ENCODE measurements at regions not wholly inside any gene's neighbourhood (a gene's known extent, or its start where the extent isn't known, plus 50 kb on each side); places are given as distances from the start of the nearest gene placed in this dataset.

- H3K79me2 ChIP-seq (ENCODE audit: insufficient read depth, low read depth, low read length) = no peaks in the 10 kb centered on the region
- no peak overlapping the region for H3K27ac ChIP-seq (ENCODE audit: low read depth, low read length, poor library complexity, severe bottlenecking)
- no peaks in the 10 kb centered on the region for H3K4me1 ChIP-seq (ENCODE audit: insufficient read depth, low read length, poor library complexity, severe bottlenecking)
- CTCF ChIA-PET (ENCODE audit: unreplicated experiment) = no interaction called here
- H3K4me3 ChIP-seq (ENCODE audit: low read depth, low read length, poor library complexity, severe bottlenecking) = no peak overlapping the region
- no peak overlapping the region for H3K4me2 ChIP-seq (ENCODE audit: low read length)
- POLR2A ChIA-PET = no interaction called here
- no peaks in the 10 kb centered on the region for H3K36me3 ChIP-seq (ENCODE audit: insufficient read depth, low read length)
- no peak overlapping the region for H2AFZ ChIP-seq (ENCODE audit: low read length)
- H4K20me1 ChIP-seq (ENCODE audit: insufficient read depth, low read length) = no peaks in the 10 kb centered on the region
- intact Hi-C loops (cut with micrococcal nuclease; ENCODE audit: unreplicated experiment) = no loop called here
- no peaks in the 10 kb centered on the region for H3K9me2 ChIP-seq (ENCODE audit: insufficient read depth, low read length)
- BruUV-seq (replicated peaks) = no TSS peak
- 0 out of 2 replicates have a peak, but pooled peaks cover 5% of the 10 kb centered on the region for H3K9me3 ChIP-seq (ENCODE audit: low read length)
- DNase-seq (ENCODE audit: low spot score) = no peak
- TF ChIP-seq, protein P1, sequence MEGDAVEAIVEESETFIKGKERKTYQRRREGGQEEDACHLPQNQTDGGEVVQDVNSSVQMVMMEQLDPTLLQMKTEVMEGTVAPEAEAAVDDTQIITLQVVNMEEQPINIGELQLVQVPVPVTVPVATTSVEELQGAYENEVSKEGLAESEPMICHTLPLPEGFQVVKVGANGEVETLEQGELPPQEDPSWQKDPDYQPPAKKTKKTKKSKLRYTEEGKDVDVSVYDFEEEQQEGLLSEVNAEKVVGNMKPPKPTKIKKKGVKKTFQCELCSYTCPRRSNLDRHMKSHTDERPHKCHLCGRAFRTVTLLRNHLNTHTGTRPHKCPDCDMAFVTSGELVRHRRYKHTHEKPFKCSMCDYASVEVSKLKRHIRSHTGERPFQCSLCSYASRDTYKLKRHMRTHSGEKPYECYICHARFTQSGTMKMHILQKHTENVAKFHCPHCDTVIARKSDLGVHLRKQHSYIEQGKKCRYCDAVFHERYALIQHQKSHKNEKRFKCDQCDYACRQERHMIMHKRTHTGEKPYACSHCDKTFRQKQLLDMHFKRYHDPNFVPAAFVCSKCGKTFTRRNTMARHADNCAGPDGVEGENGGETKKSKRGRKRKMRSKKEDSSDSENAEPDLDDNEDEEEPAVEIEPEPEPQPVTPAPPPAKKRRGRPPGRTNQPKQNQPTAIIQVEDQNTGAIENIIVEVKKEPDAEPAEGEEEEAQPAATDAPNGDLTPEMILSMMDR (conservative IDR thresholded peaks at IDR 0.05; ENCODE audit: low read length) = no peak
- TF ChIP-seq EZH2phosphoT487 (IDR thresholded peaks at IDR 0.05; ENCODE audit: borderline replicate concordance, low read depth, low read length) = no peak
These were observed 126.7 kb downstream of the ARL4A start for GRCh38 chr7:12814107-12814506.

DNA sequence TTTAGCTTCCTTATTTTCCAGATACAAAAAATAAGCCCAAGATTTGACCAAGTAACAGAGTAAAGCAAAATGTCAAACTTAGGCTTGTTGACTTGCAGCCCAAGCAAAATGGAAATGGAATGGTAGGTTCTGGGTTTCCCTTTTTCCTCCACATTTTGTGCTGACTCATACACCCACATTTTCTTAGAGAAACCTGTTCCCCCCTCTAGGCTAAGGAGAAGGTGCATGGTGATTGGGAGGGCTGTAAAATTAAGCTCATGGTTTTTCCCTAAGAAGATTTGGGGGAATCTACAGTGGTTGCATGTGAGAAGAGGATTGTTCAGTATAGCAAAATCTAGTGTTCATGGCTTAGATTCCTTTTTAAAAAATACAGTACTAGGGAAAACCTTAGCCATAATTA lies 127.4 kb downstream of the ARL4A start:
- Histone ChIP-seq H3K27ac (ENCODE audit: low read depth, low read length, poor library complexity, severe bottlenecking) (no peak overlapping the region), H3K4me2 (ENCODE audit: low read length) (no peak overlapping the region), H3K4me3 (ENCODE audit: low read depth, low read length, poor library complexity, severe bottlenecking) (no peak overlapping the region), H3K79me2 (ENCODE audit: insufficient read depth, low read depth, low read length) (no peaks in the 10 kb centered on the region), H3K36me3 (ENCODE audit: insufficient read depth, low read length) (no peaks in the 10 kb centered on the region), H3K9me3 (ENCODE audit: low read length) (0 out of 2 replicates have a peak, but pooled peaks cover 5% of the 10 kb centered on the region), H3K9me2 (ENCODE audit: insufficient read depth, low read length) (no peaks in the 10 kb centered on the region), H2AFZ (ENCODE audit: low read length) (no peak overlapping the region), H4K20me1 (ENCODE audit: insufficient read depth, low read length) (no peaks in the 10 kb centered on the region), H3K4me1 (ENCODE audit: insufficient read depth, low read length, poor library complexity, severe bottlenecking) (no peaks in the 10 kb centered on the region)
- ChIA-PET POLR2A (interaction anchor here (0.7 kb wide), 2 partner anchors 47 to 190 kb away, joined by 3 to 5 read pairs; no protein-coding TSS in a partner anchor), CTCF (ENCODE audit: unreplicated experiment) (no interaction called here)
- intact Hi-C loops (cut with micrococcal nuclease; ENCODE audit: unreplicated experiment) = no loop called here
- no TSS peak for BruUV-seq (replicated peaks)
- no peak for DNase-seq (ENCODE audit: low spot score)
- TF ChIP-seq, protein P1 (conservative IDR thresholded peaks at IDR 0.05; ENCODE audit: low read length) = no peak
- TF ChIP-seq EZH2phosphoT487 (IDR thresholded peaks at IDR 0.05; ENCODE audit: borderline replicate concordance, low read depth, low read length) = no peak

DNA sequence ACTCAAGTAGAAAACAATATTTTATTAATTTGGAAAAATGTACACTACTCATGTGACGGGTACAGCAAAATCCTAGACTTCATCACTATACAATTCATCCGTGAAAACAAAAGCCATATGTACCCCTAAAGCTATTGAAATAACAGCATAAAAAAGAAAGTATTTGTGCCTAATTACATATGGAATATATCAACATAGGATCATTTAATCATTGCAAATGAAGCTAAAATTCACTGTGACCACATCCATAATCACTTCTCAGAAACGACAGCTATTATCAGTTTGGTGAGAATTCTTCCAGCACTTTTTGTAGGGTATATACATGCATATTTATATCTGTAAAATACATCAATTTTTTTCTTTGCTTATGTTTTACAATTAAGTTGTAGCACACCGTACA lies 128.0 kb downstream of the ARL4A start:
- H3K4me3 ChIP-seq (ENCODE audit: low read depth, low read length, poor library complexity, severe bottlenecking) = no peak overlapping the region
- CTCF ChIA-PET (ENCODE audit: unreplicated experiment) = no interaction called here
- H3K36me3 ChIP-seq (ENCODE audit: insufficient read depth, low read length) = no peaks in the 10 kb centered on the region
- no peak overlapping the region for H3K27ac ChIP-seq (ENCODE audit: low read depth, low read length, poor library complexity, severe bottlenecking)
- H3K9me3 ChIP-seq (ENCODE audit: low read length) = 0 out of 2 replicates have a peak, but pooled peaks cover 5% of the 10 kb centered on the region
- no TSS peak for BruUV-seq (replicated peaks)
- POLR2A ChIA-PET = no interaction called here
- intact Hi-C loops (cut with micrococcal nuclease; ENCODE audit: unreplicated experiment) = no loop called here
- H3K4me2 ChIP-seq (ENCODE audit: low read length) = no peak overlapping the region
- DNase-seq (ENCODE audit: low spot score) = no peak
- no peaks in the 10 kb centered on the region for H4K20me1 ChIP-seq (ENCODE audit: insufficient read depth, low read length)
- H3K79me2 ChIP-seq (ENCODE audit: insufficient read depth, low read depth, low read length) = no peaks in the 10 kb centered on the region
- TF ChIP-seq EZH2phosphoT487 (IDR thresholded peaks at IDR 0.05; ENCODE audit: borderline replicate concordance, low read depth, low read length) = no peak
- TF ChIP-seq, protein P1 (conservative IDR thresholded peaks at IDR 0.05; ENCODE audit: low read length) = no peak
- no peak overlapping the region for H2AFZ ChIP-seq (ENCODE audit: low read length)
- no peaks in the 10 kb centered on the region for H3K9me2 ChIP-seq (ENCODE audit: insufficient read depth, low read length)
- H3K4me1 ChIP-seq (ENCODE audit: insufficient read depth, low read length, poor library complexity, severe bottlenecking) = no peaks in the 10 kb centered on the region

Measured in OCI-LY7 (cell line).